ENCODE measurements at regions not wholly inside any gene's neighbourhood (a gene's known extent, or its start where the extent isn't known, plus 50 kb on each side); places are given as distances from the start of the nearest gene placed in this dataset.

- no peak for TF ChIP-seq CTBP2 (IDR thresholded peaks at IDR 0.05; ENCODE audit: borderline replicate concordance, insufficient read depth, insufficient read length, low read length)
- no peak for TF ChIP-seq RNF2 (IDR thresholded peaks at IDR 0.05; ENCODE audit: borderline replicate concordance, low read depth, low read length, missing control alignments, poor library complexity, severe bottlenecking)
- TF ChIP-seq POLR2AphosphoS5 (IDR thresholded peaks at IDR 0.05; ENCODE audit: low read depth, low read length) = no peak
- no peak for TF ChIP-seq EZH2 (IDR thresholded peaks at IDR 0.05; ENCODE audit: low read depth, low read length, severe bottlenecking)
- TF ChIP-seq CBX5 (IDR thresholded peaks at IDR 0.05; ENCODE audit: low read depth, low read length) = no peak
- TF ChIP-seq YY1 (IDR thresholded peaks at IDR 0.05; ENCODE audit: low read depth, low read length) = no peak
- no peak for TF ChIP-seq KDM5A (IDR thresholded peaks at IDR 0.05; ENCODE audit: low read length)
- TF ChIP-seq KDM1A (IDR thresholded peaks at IDR 0.05; ENCODE audit: borderline replicate concordance, low read length) = no peak
Measured at GRCh38 chr4:111605111-111605510, 540.1 kb upstream of the FAM241A start (continued).
